Rectal smooth muscle tissue (tissue), 1 donor: ENCODE measurements at regions not wholly inside any gene's neighbourhood (a gene's known extent, or its start where the extent isn't known, plus 50 kb on each side); places are given as distances from the start of the nearest gene placed in this dataset.
"Not testable (repeated sequence)": the region's sequence is repeated elsewhere in the genome, so short reads cannot be mapped to it uniquely, and the experiment has no call there.

Source experiments
- H3K27ac ChIP-seq: one replicate; pipeline ENCODE4 v1.7.0; 2013; ENCODE audit warnings: low read depth, low read length, inconsistent platforms
- H3K27me3 ChIP-seq: one replicate; pipeline ENCODE4 v1.7.0; 2013; ENCODE audit warnings: low read length; ENCODE audit not compliant: control insufficient read depth, insufficient read depth
- H3K36me3 ChIP-seq: one replicate; pipeline ENCODE4 v1.7.0; 2013; ENCODE audit warnings: low read length; ENCODE audit not compliant: control insufficient read depth, insufficient read depth
- H3K4me1 ChIP-seq: one replicate; pipeline ENCODE4 v1.7.0; 2013; ENCODE audit warnings: low read length; ENCODE audit not compliant: control insufficient read depth, insufficient read depth
- H3K4me3 ChIP-seq: one replicate; pipeline ENCODE4 v1.7.0; 2013; ENCODE audit warnings: low read length
- H3K9ac ChIP-seq: one replicate; pipeline ENCODE4 v1.7.0; 2013; ENCODE audit warnings: low read length

GRCh38 chr4:188341428-188341827 is 202.2 kb downstream of the TRIML1 start:
- no peaks in the 10 kb centered on the region for H3K4me1 ChIP-seq
- H3K36me3 ChIP-seq: no peaks in the 10 kb centered on the region
- no peak overlapping the region for H3K4me3 ChIP-seq
- H3K9ac ChIP-seq: no peak overlapping the region
- H3K27me3 ChIP-seq: no peaks in the 10 kb centered on the region
- no peak overlapping the region for H3K27ac ChIP-seq

GRCh38 chr4:188346171-188346809 is 207.0 kb downstream of the TRIML1 start:
- Histone ChIP-seq H3K27ac (no peak overlapping the region), H3K36me3 (no peaks in the 10 kb centered on the region), H3K9ac (no peak overlapping the region), H3K4me3 (no peak overlapping the region), H3K27me3 (no peaks in the 10 kb centered on the region), H3K4me1 (no peaks in the 10 kb centered on the region)

- no peaks in the 10 kb centered on the region for H3K27me3 ChIP-seq
- H3K4me3 ChIP-seq: no peak overlapping the region
- H3K4me1 ChIP-seq: no peaks in the 10 kb centered on the region
- H3K27ac ChIP-seq: no peak overlapping the region
- H3K9ac ChIP-seq: no peak overlapping the region
- H3K36me3 ChIP-seq: no peaks in the 10 kb centered on the region
Observed at GRCh38 chr4:188347339-188347738, 208.1 kb downstream of the TRIML1 start.

- H3K4me3 ChIP-seq, H3K9ac ChIP-seq: not testable (repeated sequence)
Observed at GRCh38 chr4:188349569-188349968, 210.3 kb downstream of the TRIML1 start.

GRCh38 chr4:188363196-188363595 is 224.0 kb downstream of the TRIML1 start:
- no peak overlapping the region for H3K9ac ChIP-seq
- H3K27me3 ChIP-seq: no peaks in the 10 kb centered on the region
- no peaks in the 10 kb centered on the region for H3K4me1 ChIP-seq
- no peak overlapping the region for H3K27ac ChIP-seq
- H3K36me3 ChIP-seq: no peaks in the 10 kb centered on the region
- H3K4me3 ChIP-seq: no peak overlapping the region

More at GRCh38 chr4:188349569-188349968, 210.3 kb downstream of the TRIML1 start:
- H3K4me1 ChIP-seq, H3K36me3 ChIP-seq, H3K27ac ChIP-seq, H3K27me3 ChIP-seq: not testable (repeated sequence)

GRCh38 chr4:188370777-188371176 is 231.5 kb downstream of the TRIML1 start:
- H3K27me3 ChIP-seq: no peaks in the 10 kb centered on the region
- H3K36me3 ChIP-seq: no peaks in the 10 kb centered on the region
- H3K4me1 ChIP-seq: no peaks in the 10 kb centered on the region

GRCh38 chr4:188372058-188372457 is 232.8 kb downstream of the TRIML1 start:
- no peak overlapping the region for H3K27ac ChIP-seq
- no peak overlapping the region for H3K9ac ChIP-seq
- H3K4me3 ChIP-seq: no peak overlapping the region
- H3K36me3 ChIP-seq: no peaks in the 10 kb centered on the region
- no peaks in the 10 kb centered on the region for H3K4me1 ChIP-seq
- no peaks in the 10 kb centered on the region for H3K27me3 ChIP-seq

More at GRCh38 chr4:188370777-188371176, 231.5 kb downstream of the TRIML1 start:
- no peak overlapping the region for H3K27ac ChIP-seq
- no peak overlapping the region for H3K9ac ChIP-seq
- no peak overlapping the region for H3K4me3 ChIP-seq

GRCh38 chr4:188372829-188373228 is 233.6 kb downstream of the TRIML1 start:
- no peak overlapping the region for H3K9ac ChIP-seq
- H3K27ac ChIP-seq: no peak overlapping the region
- no peaks in the 10 kb centered on the region for H3K4me1 ChIP-seq
- no peaks in the 10 kb centered on the region for H3K36me3 ChIP-seq
- no peaks in the 10 kb centered on the region for H3K27me3 ChIP-seq
- no peak overlapping the region for H3K4me3 ChIP-seq

- Histone ChIP-seq H3K4me3 (no peak overlapping the region), H3K36me3 (no peaks in the 10 kb centered on the region), H3K27ac (no peak overlapping the region), H3K9ac (no peak overlapping the region), H3K27me3 (no peaks in the 10 kb centered on the region), H3K4me1 (no peaks in the 10 kb centered on the region)
Observed at GRCh38 chr4:188374871-188375270, 235.6 kb downstream of the TRIML1 start.

GRCh38 chr4:188377816-188378215 is 238.6 kb downstream of the TRIML1 start:
- Histone ChIP-seq H3K4me3 (no peak overlapping the region), H3K9ac (no peak overlapping the region), H3K27ac (no peak overlapping the region), H3K4me1 (no peaks in the 10 kb centered on the region), H3K36me3 (no peaks in the 10 kb centered on the region), H3K27me3 (no peaks in the 10 kb centered on the region)

GRCh38 chr4:188383180-188383579 is 243.9 kb downstream of the TRIML1 start:
- Histone ChIP-seq H3K36me3 (no peaks in the 10 kb centered on the region), H3K27me3 (no peaks in the 10 kb centered on the region), H3K27ac (no peak overlapping the region), H3K4me1 (no peaks in the 10 kb centered on the region), H3K4me3 (no peak overlapping the region), H3K9ac (no peak overlapping the region)

GRCh38 chr4:188387179-188387791 is 248.0 kb downstream of the TRIML1 start:
- Histone ChIP-seq H3K36me3 (no peaks in the 10 kb centered on the region), H3K27me3 (no peaks in the 10 kb centered on the region), H3K4me1 (no peaks in the 10 kb centered on the region), H3K4me3 (no peak overlapping the region), H3K27ac (no peak overlapping the region), H3K9ac (no peak overlapping the region)

- H3K27me3 ChIP-seq, H3K4me1 ChIP-seq, H3K36me3 ChIP-seq, H3K9ac ChIP-seq, H3K4me3 ChIP-seq, H3K27ac ChIP-seq: not testable (repeated sequence)
Observed at GRCh38 chr4:188391349-188391748, 252.1 kb downstream of the TRIML1 start.
